CD14-positive monocyte (primary cell): ENCODE measurements at regions not wholly inside any gene's neighbourhood (a gene's known extent, or its start where the extent isn't known, plus 50 kb on each side); places are given as distances from the start of the nearest gene placed in this dataset.

Experiments
- DNase-seq, 3 donors: peaks; one replicate each; pipeline ENCODE4 v3.0.0-alpha.2; 2011 to 2022
- H2AFZ ChIP-seq: 2 replicates; pipeline ENCODE4 v1.6.0; 2012; ENCODE audit warnings: mild to moderate bottlenecking, low read depth, low read length, inconsistent platforms; ENCODE audit not compliant: insufficient read depth, poor library complexity, severe bottlenecking
- H3K27ac ChIP-seq, 2 donors: 1 replicate in 1 of 2; 2 replicates in 1 of 2; pipeline ENCODE4 v1.5.1; 2012 to 2013; ENCODE audit warnings: low read length in 2 of 2, control low read depth in 1 of 2, inconsistent platforms in 1 of 2, low read depth in 1 of 2, mild to moderate bottlenecking in 1 of 2
- H3K27me3 ChIP-seq, 2 donors: one replicate each; pipeline versions ENCODE4 v1.6.0 to v1.6.1; 2011 to 2013; ENCODE audit warnings: low read length in 2 of 2; ENCODE audit not compliant: control insufficient read depth in 2 of 2, insufficient read depth in 2 of 2
- H3K36me3 ChIP-seq, 2 donors: replicated peaks in 1 of 2; 1 replicate in 1 of 2; 2 replicates in 1 of 2; pipeline versions ENCODE4 v1.5.1 to v1.6.1; 2012 to 2013; ENCODE audit warnings: low read length in 2 of 2, control low read depth in 1 of 2, inconsistent platforms in 1 of 2, mild to moderate bottlenecking in 1 of 2; ENCODE audit not compliant: insufficient read depth in 2 of 2, control insufficient read depth in 1 of 2
- H3K4me1 ChIP-seq, 2 donors: 1 replicate in 1 of 2; 2 replicates in 1 of 2; pipeline versions ENCODE4 v1.5.1 to v1.6.1; 2012 to 2013; ENCODE audit warnings: low read length in 2 of 2, control low read depth in 1 of 2, inconsistent platforms in 1 of 2, mild to moderate bottlenecking in 1 of 2, moderate library complexity in 1 of 2; ENCODE audit not compliant: insufficient read depth in 2 of 2, control insufficient read depth in 1 of 2
- H3K4me2 ChIP-seq: replicated peaks from 2 replicates; pipeline ENCODE3; 2012; ENCODE audit warnings: low read length, moderate library complexity, mild to moderate bottlenecking; ENCODE audit not compliant: poor library complexity, severe bottlenecking; ENCODE audit errors: extremely low read depth
- H3K4me3 ChIP-seq, 3 experiments: fragments of 200-600 bp in 1 of 3; sonication (generic) in 1 of 3; replicated peaks in 1 of 3; 1 replicate in 2 of 3; 2 replicates in 1 of 3; pipeline ENCODE4 v1.5.1; 2011 to 2013; ENCODE audit warnings: low read length in 3 of 3, mild to moderate bottlenecking in 3 of 3, control low read depth in 2 of 3, low read depth in 2 of 3, inconsistent platforms in 1 of 3, moderate library complexity in 1 of 3
- H3K79me2 ChIP-seq: 2 replicates; pipeline ENCODE4 v1.6.0; 2012; ENCODE audit warnings: mild to moderate bottlenecking, control low read depth, inconsistent platforms, low read length, moderate library complexity; ENCODE audit not compliant: insufficient read depth
- H3K9ac ChIP-seq: 2 replicates; pipeline ENCODE4 v1.6.0; 2017; ENCODE audit warnings: low read length, mild to moderate bottlenecking; ENCODE audit not compliant: insufficient read depth, poor library complexity, severe bottlenecking
- H3K9me3 ChIP-seq, 2 donors: replicated peaks in 1 of 2; 1 replicate in 1 of 2; 2 replicates in 1 of 2; pipeline versions ENCODE4 v1.5.1 to v1.6.1; 2012 to 2013; ENCODE audit warnings: low read length in 2 of 2, control low read depth in 1 of 2; ENCODE audit not compliant: control insufficient read depth in 1 of 2, insufficient read depth in 1 of 2
- H4K20me1 ChIP-seq: 2 replicates; pipeline ENCODE4 v1.6.0; 2012; ENCODE audit warnings: mild to moderate bottlenecking, low read length, control low read depth, moderate library complexity; ENCODE audit not compliant: insufficient read depth
- H3K27ac Mint-ChIP-seq, 7 donors: one replicate each; pipeline ENCODE4 v1.8.0; 2020; ENCODE audit warnings: mild to moderate bottlenecking in 7 of 7, mixed read lengths in 7 of 7, moderate library complexity in 6 of 7, inconsistent platforms in 2 of 7
- H3K27me3 Mint-ChIP-seq, 3 donors: one replicate each; pipeline ENCODE4 v1.8.0; 2021 to 2022; ENCODE audit warnings: low read depth in 3 of 3, mild to moderate bottlenecking in 3 of 3, mixed read lengths in 3 of 3, moderate library complexity in 3 of 3, inconsistent platforms in 1 of 3
- H3K36me3 Mint-ChIP-seq, 2 donors: one replicate each; pipeline ENCODE4 v1.8.0; 2020; ENCODE audit warnings: mixed read lengths in 2 of 2, inconsistent platforms in 1 of 2, mild to moderate bottlenecking in 1 of 2
- H3K4me1 Mint-ChIP-seq: one replicate; pipeline ENCODE4 v1.8.0; 2020; ENCODE audit warnings: mild to moderate bottlenecking, mixed read lengths
- H3K4me3 Mint-ChIP-seq, 2 donors: one replicate each; pipeline ENCODE4 v1.8.0; 2020; ENCODE audit warnings: mild to moderate bottlenecking in 2 of 2, mixed read lengths in 2 of 2, moderate library complexity in 1 of 2
- H3K9me3 Mint-ChIP-seq, 7 donors: one replicate each; pipeline ENCODE4 v1.8.0; 2020 to 2022; ENCODE audit warnings: mixed read lengths in 7 of 7, mild to moderate bottlenecking in 6 of 7, moderate library complexity in 6 of 7, inconsistent platforms in 2 of 7
- WGBS: methylation state at CpG from one replicate; pipeline ENCODE4 v1.1.5; 2013; ENCODE audit warnings: missing lambda C conversion rate; ENCODE audit not compliant: insufficient coverage; 5-methylcytosine and 5-hydroxymethylcytosine counted together
- intact Hi-C, 2 donors: fragments of 100-400 bp; cut with micrococcal nuclease; formaldehyde crosslinking; loops; one replicate each; pipeline versions ENCODE4 v1.15.0 to v1.15.1; 2023
- TF ChIP-seq, protein P1 (sequence below): fragments of 200-600 bp; IDR thresholded peaks from one replicate; pipeline ENCODE4 v1.8.0; 2022; ENCODE audit warnings: antibody characterized with exemption, mild to moderate bottlenecking

DNA sequence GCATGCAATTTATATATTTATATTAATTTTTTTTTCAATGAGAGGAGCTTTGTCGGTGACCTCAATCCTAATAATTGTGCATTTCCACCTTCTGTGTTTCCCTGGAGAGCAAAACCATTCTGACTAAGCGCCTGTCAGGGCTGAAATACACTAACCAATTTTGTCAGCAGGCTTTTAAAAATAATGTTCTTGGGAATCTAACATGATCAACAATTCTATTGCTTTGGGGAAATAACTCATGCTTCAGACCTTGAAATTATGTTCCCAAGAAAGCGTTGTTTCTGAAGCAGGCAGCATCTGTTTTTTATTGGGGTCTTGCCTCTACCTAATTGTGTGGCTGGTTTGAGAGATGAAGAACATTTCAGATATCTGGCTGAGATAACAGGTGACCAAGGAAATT lies 129.1 kb upstream of the ALKAL2 start:
- Histone ChIP-seq H3K4me2 (no peak overlapping the region), H3K36me3 (no peaks in the 10 kb centered on the region), H3K9me3 (peaks cover 3 to 13% of the 10 kb centered on the region in 2 donors), H4K20me1 (no peaks in the 10 kb centered on the region), H3K79me2 (no peaks in the 10 kb centered on the region), H3K27ac (no peak overlapping the region), H3K4me1 (no peaks in the 10 kb centered on the region), H3K9ac (no peak overlapping the region), H2AFZ (no peak overlapping the region), H3K4me3 (no peak overlapping the region), H3K27me3 (no peaks in the 10 kb centered on the region)
- intact Hi-C loops, result no loop called here
- DNase-seq, result no peak
- H3K4me3 Mint-ChIP-seq, result no peak overlapping the region
- H3K4me1 Mint-ChIP-seq, result no peaks in the 10 kb centered on the region
- no peak overlapping the region for H3K27ac Mint-ChIP-seq
- H3K36me3 Mint-ChIP-seq, result no peaks in the 10 kb centered on the region
- no CpG with 5 or more reads among the region's 3 CpGs for WGBS
- TF ChIP-seq, protein P1, sequence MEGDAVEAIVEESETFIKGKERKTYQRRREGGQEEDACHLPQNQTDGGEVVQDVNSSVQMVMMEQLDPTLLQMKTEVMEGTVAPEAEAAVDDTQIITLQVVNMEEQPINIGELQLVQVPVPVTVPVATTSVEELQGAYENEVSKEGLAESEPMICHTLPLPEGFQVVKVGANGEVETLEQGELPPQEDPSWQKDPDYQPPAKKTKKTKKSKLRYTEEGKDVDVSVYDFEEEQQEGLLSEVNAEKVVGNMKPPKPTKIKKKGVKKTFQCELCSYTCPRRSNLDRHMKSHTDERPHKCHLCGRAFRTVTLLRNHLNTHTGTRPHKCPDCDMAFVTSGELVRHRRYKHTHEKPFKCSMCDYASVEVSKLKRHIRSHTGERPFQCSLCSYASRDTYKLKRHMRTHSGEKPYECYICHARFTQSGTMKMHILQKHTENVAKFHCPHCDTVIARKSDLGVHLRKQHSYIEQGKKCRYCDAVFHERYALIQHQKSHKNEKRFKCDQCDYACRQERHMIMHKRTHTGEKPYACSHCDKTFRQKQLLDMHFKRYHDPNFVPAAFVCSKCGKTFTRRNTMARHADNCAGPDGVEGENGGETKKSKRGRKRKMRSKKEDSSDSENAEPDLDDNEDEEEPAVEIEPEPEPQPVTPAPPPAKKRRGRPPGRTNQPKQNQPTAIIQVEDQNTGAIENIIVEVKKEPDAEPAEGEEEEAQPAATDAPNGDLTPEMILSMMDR, result no peak
- H3K9me3 Mint-ChIP-seq, result peaks cover 3 to 15% (median 6%) of the 10 kb centered on the region in 7 donors
- peaks cover 0 to 1% (median 1%) of the 10 kb centered on the region in 3 donors for H3K27me3 Mint-ChIP-seq

DNA sequence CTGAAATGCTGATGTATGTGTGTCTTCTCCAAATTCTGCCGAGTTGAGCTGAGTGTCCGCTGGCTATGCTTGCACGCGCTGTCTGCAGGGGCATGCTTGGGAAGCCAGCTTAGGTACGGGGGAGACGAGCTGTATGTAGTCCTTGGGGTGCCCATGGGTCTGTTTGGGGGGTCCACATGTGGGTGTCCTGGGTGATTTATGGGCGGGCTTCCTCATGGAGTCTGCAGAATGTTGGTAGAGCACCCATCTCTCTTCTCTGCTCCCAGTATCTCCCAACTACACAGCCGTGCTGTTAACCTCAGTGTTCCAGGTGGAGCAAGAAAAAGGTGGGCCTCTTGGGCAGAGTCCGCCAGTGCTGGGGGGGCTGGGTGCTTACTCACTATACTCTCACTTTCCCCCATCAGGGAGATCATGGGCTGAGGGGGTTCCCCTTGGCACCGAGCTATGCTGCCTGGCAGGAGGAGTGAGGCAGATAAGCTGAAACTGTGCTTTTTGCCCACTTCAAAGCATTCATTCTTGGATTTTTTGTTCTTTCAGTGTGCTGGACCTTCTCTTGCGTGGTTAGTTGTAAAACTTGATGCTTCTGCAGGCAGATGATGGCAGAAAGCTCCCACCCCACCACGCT lies 128.2 kb upstream of the ALKAL2 start:
- TF ChIP-seq, protein P1, result no peak
- no peak overlapping the region for H2AFZ ChIP-seq
- Mint-ChIP-seq H3K36me3 (no peaks in the 10 kb centered on the region), H3K9me3 (peaks cover 2 to 10% (median 4%) of the 10 kb centered on the region in 7 donors), H3K27ac (peak overlapping the region in 2 of 7 donors; percentile 22 to 72), H3K4me1 (no peaks in the 10 kb centered on the region), H3K27me3 (peaks cover 0 to 1% (median 1%) of the 10 kb centered on the region in 3 donors), H3K4me3 (no peak overlapping the region)
- intact Hi-C loops, result no loop called here
- 71% methylated on average over 6 of the region's 12 CpGs for WGBS
- H3K36me3 ChIP-seq, result no peaks in the 10 kb centered on the region
- no peaks in the 10 kb centered on the region for H3K79me2 ChIP-seq
- H4K20me1 ChIP-seq, result no peaks in the 10 kb centered on the region
- no peaks in the 10 kb centered on the region for H3K27me3 ChIP-seq
- no peak for DNase-seq
- peaks cover 0 to 6% of the 10 kb centered on the region in 2 donors for H3K9me3 ChIP-seq
- no peaks in the 10 kb centered on the region for H3K4me1 ChIP-seq
- H3K27ac ChIP-seq, result no peak overlapping the region
- no peak overlapping the region for H3K4me2 ChIP-seq
- no peak overlapping the region for H3K9ac ChIP-seq
- no peak overlapping the region for H3K4me3 ChIP-seq
